G401 (cell line): ENCODE measurements at regions not wholly inside any gene's neighbourhood (a gene's known extent, or its start where the extent isn't known, plus 50 kb on each side); places are given as distances from the start of the nearest gene placed in this dataset.

Experiments
- DNase-seq: peaks from one replicate; pipeline ENCODE4 v3.0.0-alpha.2; 2015; ENCODE audit warnings: low spot score
- in situ Hi-C: cut with HindIII; loops from 2 replicates; pipeline ENCODE4 v1.10.0; 2016; ENCODE audit warnings: low sequenced_read_pairs, mixed read lengths

DNA sequence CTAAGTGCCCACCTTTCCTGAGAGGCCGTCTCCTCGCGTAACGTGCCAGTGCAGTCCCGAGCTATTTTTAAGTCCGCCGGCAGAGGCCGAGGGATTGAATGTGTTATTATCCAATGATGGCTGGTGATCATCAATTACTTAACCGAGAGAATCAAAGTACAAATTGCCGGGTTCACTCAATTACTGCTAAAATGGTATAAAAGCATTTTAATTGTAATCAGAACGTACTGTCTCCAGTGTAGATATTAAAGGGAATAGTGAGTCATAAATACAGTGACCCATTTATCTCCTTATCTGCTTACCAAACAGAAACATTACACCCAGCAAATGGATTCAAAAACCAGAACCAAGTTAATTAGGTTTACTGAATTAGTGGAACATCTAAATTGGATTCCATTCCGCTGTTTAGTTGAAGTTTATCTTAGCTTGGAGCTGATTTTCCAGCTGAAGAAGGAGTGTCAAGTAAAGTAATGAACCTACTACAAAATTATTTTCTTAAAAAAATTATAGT is 334.9 kb downstream of the BRD1 start:
- in situ Hi-C loops, result no loop called here
- no peak for DNase-seq

DNA sequence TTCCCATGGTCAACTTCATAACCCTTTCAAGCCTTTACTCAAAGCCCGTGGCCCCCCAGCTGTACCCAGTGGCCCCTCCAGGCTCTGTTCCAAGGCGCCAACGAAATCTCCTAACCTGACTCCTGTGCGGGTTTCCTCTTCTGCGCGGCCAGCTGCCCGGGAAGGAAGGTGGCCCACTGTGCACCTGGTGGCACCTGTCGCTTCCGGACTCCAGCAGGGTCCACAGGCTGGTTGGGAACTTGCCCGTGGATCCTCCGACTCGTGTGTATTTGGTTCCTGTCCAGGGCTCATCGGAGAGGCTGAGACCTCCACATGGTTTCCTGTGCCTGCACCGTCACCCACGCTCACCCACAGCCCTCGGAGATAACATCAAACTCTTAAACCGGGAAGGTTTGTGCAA is 335.4 kb downstream of the BRD1 start:
- in situ Hi-C loops, result no loop called here
- DNase-seq, result no peak

DNA sequence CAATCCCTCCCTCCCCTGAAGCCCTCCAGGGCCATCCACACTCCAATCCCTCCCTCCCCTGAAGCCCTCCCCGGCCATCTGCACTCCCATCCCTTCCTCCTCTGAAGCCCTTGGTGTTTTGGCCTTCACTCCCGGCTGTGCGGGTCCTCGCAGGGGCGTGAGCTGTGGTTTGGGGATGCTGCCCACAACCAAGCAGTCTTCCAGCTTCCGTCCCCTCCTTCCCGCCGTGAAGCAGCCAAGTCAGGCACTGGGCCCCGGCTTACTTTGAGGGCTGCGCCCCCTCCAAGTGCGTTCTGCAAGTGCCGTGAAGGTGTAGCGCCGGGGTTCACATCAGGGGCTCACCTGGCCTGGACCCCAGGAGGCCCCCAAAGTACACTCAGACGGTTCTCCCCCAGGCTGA is 335.9 kb downstream of the BRD1 start:
- in situ Hi-C loops, result no loop called here
- no peak for DNase-seq

DNA sequence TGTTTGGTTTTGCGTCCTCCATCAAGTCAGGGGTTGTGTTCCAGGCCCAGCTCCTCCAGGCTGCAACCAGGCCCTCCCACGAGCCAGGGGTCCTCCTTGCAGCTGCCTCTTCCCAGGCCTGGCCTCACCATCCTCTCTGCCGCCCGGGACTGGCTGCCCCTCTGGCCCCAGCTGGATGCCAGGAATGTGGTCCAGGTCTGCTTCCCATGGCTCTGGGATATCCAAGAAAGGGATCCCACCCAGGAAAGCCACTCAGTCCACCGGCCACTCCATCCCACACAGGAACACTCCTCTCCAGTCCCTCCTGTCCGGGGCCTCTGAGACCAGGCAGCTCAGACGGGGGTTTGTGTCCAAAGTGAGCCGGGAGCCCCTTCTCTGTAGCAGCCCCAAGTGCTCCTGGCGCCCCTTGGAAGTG is 336.4 kb downstream of the BRD1 start:
- in situ Hi-C loops, result no loop called here
- DNase-seq, result no peak

DNA sequence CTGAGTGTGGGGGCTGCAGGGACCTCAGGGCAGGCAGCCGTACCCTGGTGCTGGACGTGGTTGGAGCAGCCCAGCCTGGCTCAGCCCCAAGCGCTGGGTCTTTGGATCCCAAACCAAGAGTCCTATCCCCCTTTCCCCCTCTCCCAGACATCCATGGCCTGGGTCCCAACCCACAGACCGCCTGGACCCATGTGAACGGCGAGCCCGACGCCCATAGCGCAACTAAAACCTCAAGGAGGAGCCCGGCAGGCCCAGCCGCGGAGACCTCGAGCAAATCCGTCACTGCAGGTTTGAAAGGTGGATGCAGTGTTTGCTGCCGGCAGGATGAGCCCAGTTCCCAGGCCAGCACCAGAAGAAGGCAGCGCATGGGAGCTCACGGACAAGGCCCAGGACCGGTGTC is 337.0 kb downstream of the BRD1 start:
- DNase-seq, result no peak
- in situ Hi-C loops, result no loop called here

DNA sequence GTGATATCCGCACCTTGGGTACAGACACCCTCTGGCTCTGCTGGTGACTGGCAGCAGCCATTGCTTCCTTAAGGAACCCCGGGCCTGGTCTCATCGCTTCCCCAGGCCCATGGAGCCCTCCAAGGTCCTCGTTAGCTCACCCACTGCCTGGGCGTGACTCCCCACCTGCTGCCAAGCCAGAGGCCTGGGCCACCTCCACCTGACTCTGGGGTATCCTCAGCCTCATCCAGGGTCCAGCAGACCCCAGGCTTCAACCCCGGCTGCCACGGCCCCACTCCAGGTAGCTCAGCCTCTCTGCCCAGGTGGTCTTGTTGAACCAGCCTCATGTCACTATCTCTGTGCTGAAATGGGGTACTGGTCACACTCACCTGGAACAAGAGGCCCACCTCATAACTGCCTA is 337.9 kb downstream of the BRD1 start:
- DNase-seq, result no peak
- in situ Hi-C loops, result no loop called here

DNA sequence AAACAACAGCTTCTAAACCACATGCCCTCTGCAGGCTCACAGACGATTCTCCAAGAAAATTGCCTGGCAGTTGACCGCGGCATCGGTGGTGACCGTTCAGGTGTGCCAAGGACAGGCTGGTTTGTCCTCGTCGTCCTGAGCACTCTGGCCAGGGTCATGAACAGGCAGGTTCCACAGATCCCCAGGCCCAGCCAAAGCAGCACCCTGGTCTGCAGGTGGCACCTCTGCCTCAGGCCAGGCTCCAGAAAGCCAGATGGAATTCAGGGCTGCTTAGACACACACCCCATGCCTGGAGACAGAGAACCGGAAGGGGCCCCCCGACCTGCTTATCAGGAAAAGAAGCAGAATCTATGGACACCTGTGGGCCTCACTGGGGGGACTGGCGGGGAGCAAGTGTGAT is 338.7 kb downstream of the BRD1 start:
- in situ Hi-C loops, result no loop called here
- DNase-seq, result no peak

DNA sequence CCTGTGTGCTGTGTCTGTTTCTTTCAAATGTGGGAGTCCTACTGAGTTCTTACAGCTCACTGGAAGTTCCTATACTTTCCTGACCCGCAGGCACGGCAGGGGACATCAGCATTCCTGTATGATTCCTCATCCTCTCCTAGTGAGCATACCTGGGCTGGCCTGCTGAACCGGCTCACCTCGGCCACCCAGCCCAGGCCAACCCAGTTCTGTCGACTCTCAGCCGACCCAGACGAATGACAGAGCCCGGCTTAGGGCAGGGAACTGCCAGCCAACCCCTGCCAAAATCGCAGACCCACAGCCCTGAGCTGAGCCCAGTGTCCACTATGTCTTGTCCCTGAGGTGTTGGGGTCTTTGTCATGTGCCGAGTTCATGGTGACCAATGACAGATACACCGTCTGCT is 339.7 kb downstream of the BRD1 start:
- in situ Hi-C loops, result no loop called here
- DNase-seq, result no peak

DNA sequence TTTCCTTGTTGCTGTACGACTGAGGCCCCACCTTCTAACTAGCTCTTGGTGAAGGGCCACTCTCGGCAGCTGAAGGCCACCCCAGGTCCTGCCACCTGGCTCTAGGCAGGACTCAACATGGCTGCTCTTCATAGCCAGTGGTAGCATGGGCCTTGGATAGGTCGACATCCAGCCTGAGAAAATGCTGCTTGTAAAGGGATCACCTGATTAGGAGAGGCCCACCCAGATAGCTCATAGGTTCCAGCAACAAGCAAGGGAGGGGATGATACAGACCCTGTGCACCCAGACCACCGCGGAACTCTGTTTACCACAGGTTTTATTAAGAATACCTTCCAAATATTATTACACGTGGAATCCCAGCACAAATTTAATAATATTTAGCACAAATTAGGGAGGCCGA is 341.4 kb downstream of the BRD1 start:
- DNase-seq, result no peak
- in situ Hi-C loops, result no loop called here

DNA sequence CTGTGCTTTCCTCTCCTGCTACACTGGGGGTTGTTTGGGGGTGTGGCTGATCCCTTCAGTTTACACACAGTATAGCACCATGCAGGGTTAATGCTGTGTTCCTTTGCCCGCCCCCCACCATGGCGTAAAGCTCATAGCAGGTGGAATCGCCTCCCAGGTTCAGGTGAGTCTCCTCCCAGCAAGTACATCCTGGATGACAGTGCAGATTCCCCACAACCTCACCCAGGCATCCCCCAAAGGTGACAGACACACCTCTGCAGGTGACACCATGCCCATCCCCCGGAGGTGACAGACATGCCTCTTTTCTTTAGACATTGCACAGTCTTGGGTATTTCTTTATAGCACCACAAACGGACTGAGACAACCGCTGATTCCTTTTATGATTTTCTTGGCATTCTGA is 343.7 kb downstream of the BRD1 start:
- in situ Hi-C loops, result no loop called here
- no peak for DNase-seq

DNA sequence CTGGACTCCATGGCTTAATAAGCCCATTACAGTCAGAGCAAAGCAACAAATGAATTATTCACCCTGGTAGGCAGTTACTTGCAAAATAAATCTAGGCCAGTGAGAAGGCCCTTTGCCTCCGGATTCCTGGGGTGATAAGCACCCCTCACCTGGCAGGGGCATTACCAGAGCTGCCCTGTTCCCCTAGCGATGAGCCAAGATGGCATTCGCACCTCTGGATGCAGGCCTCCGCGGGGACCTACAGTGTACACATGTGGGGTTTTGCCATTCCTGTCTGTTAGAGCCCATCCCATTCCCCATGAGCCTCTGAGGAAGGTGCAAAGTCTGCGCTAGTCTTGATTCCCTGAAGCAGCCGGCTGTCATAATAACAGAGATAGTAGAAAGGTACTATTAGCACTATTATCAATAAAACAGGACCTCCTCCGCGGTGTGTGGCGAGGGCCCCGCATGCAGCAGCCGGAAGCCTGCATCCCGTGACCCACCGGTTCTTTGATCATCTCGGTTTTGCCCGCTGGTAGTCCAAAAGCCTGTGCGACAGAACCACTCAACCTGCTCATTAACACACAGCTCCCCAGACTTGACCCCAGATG is 344.3 kb downstream of the BRD1 start:
- DNase-seq, result no peak
- in situ Hi-C loops, result no loop called here

DNA sequence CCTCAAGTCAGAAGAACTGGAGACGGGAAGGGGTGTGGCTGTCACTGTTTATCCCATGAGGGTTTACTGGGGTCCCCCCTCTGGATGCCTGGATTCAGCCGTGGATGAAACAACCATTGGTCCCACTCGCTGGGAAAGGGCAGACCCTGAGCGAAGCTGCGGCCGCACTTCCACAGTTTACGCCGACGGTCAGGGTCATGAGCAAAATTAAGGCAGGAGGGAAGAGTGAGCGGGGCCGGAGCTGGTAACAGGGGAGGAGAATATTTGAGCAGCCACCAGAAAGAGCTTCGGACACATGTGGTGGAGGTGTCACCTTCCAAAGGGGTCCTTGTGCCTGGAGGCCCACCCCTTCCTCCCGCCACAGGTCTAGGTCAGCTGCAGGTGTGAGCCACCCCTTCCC is 344.9 kb downstream of the BRD1 start:
- DNase-seq, result no peak
- in situ Hi-C loops, result no loop called here

DNA sequence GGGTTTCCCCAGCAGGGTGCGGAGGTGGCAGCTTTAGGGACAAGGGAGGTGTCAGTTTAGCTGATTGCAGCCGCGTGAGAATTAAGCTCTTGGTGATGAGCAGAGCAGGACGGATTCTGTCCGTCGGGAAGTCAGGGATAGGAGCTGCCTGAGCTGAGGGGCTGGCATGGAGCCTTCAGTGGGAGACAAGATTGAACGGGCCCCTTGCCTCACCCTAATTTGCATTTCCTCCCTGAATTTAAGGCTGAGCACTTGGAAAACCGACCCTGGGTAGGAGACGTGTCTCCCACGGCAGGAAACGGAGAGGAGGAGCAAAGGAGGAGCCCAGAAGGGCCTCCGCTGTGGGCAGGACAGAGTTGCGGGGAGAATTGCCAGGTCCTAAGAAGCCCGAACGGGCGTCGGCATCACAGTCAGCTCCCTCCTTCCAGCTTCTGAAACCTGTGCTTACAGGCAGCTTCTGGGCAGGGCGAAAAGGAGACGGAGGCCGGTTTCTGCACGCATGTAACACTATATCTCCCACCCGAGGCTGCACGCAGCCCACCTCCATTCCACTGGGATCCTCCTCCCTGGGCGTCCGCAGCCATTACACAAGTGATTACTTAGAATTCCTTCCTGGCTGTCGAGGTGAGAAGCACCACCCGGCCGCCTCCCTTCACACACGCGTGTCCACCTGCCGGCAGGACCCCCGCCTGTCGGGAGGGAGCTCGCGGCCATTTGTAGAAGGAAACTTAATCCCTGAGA is 345.8 kb downstream of the BRD1 start:
- DNase-seq, result no peak
- in situ Hi-C loops, result no loop called here

DNA sequence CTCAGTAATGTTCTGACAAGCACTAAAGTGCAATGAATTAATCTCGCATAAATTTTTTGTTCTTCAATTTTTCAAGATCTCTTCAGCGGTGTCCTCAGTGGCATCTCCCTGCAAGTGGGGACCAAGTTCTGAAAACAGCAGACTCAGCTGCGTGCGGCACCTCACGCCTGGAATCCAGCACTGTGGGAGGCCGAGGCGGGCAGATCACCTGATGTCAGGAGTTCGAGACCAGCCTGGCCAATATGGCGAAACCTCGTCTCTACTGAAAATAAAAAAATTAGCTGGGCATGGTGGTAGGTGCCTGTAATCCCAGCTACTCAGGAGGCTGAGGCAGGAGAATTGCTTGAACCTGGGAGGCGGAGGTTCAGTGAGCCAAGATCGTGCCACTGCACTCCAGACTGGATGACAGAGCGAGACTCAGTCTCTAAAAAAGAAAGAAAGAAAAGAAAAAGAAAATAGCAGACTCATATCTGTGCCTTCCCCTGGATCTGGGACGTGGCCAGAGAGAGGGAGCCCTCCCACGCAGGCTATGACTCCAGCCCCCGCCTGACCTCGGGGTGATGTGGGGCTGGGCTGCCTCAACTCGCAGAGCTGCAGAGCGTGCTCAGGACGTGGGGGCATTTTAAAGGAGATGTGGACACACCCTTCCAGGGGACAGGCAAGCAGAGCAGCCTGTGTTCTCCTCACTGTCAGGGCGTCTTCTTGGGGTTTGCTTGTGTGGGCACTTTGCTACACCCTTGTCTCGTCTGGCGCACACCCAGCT is 346.6 kb downstream of the BRD1 start:
- no peak for DNase-seq
- in situ Hi-C loops, result no loop called here

DNA sequence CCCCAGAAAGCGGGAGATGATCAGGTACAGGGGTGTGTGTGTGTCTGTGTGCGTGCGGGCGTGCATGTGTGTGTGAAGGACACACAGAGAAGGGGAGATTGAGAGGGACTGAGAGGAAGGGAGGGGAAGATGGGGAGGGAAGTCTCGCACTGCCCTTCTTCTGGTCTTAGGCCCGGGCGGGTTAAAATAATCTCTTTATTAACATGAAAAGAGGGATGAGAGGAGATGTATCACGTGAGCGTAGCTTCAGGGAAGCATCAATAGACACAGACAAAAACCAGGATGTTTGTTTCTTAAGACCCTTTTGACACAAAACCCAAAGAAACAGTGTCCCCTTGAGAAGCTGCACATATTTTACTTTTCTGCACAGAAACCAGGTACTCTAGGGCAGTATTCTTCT is 347.3 kb downstream of the BRD1 start:
- in situ Hi-C loops, result no loop called here
- no peak for DNase-seq

DNA sequence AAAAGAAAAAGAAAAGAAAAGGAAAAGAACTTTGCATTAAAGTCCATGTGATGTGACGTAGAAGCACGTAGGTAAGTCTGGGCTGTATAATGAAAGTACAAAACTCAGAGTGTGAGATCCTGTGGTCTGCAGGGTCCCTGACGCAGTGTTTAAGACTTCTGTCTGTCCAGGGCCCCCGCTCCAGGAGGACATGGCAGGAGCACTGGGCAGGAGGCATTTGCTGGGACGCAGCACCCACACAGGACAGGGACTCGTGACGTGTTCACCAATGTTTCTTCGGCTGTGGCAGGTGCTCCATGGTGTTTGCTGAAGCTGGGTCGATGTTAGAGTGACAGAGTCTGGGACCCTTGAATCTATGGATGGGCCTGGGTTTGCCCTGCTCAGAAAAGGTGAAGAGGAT is 348.1 kb downstream of the BRD1 start:
- in situ Hi-C loops, result no loop called here

DNA sequence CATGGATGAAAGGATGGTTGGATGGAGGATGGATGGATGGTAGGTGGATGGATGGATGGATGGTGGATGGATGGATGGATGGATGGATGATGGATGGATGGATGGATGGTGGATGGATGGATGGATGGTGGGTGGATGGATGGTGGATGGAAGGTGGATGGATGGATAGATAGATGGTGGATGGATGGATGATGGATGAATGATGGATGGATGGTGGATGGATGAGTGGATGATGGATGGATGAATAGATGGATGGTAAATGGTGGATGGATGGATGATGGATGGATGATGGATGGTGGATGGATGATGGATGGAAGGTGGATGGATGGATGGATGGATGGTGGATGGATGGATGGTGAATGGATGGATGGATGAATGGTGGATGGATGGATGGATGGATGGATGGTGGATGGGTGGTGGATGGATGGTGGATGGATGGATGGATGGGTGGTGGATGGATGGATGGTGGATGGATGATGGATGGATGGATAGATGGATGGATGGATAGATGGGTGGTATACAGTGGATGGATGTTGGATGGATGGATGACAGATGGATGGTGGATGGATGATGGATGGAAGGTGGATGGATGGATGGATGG is 350.8 kb downstream of the BRD1 start:
- no peak for DNase-seq
- in situ Hi-C loops, result no loop called here

More for the DNA sequence above, 348.1 kb downstream of the BRD1 start:
- no peak for DNase-seq

DNA sequence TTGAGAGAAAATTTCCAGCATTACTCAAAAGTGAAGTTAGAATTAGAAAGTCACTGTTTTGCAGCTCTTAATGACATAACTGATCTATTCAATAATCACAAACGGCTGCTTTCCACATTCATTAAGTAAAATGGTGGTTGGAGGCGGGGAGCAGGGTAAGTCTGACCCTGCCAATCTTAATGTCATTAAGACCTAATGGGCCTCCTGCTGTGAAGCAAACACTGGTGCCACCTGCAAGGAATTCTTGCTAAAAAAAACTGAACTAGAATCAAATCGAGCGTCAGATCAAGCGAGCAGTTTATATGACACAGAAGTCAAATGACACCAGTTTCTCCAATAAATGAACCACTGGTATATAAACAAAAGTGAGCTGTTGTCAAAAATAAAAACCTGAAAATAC is 351.5 kb downstream of the BRD1 start:
- in situ Hi-C loops, result no loop called here
- DNase-seq, result no peak

DNA sequence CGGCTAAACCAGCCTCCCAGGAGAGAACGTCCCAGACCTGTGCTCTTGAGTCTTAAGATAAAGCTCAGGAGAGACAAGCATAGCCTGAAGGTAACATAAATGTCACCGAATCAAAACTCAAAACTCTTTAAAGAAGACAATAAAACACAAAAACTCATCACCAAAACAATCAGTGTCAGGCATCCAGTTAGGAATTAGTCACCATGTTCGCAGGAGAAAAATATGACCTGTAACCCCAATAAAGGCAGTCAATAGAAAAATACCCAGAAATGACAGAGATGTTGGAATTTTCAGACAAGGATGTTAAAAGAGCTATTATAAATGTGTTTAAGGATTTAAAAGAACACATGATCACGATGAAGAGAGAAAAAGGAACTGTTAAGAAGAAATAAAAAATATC is 352.4 kb downstream of the BRD1 start:
- in situ Hi-C loops, result no loop called here
- DNase-seq, result no peak

DNA sequence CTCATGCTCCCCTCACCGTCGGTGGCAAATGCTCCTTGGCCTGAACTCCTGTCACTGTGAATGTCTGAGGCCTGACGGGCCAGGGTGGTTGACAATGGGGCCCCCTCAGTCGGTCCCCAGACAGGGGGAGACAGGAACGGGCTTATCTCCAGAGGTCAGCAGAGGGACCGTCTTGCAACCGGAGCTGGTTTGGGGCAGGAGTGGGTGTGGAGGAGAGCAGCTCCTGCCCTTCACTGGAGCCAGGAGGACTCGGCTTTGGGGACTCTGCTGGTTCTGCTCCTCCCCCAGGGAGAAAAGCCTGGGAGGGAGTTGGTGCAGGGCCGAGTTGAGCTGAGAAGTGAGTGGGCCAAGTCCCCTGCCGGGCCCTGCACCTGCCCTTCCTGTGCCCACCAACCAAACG is 354.4 kb downstream of the BRD1 start:
- DNase-seq, result no peak
- in situ Hi-C loops, result no loop called here
